NAMALWA (cell line): ENCODE measurements at regions not wholly inside any gene's neighbourhood (a gene's known extent, or its start where the extent isn't known, plus 50 kb on each side); places are given as distances from the start of the nearest gene placed in this dataset.

Source experiments
- DNase-seq: peaks from one replicate; pipeline ENCODE4 v3.0.0-alpha.2; 2015; ENCODE audit warnings: low spot score

GRCh38 chr16:65218348-65218747, 96.5 kb upstream of the CDH11 start:
- no peak for DNase-seq

- DNase-seq: no peak
Observed at GRCh38 chr16:65213866-65214595, 92.2 kb upstream of the CDH11 start.

GRCh38 chr16:65212791-65213190, 90.9 kb upstream of the CDH11 start:
- DNase-seq: no peak

- no peak for DNase-seq
Observed at GRCh38 chr16:65212240-65212639, 90.4 kb upstream of the CDH11 start.

- no peak for DNase-seq
Observed at GRCh38 chr16:65202461-65202860, 80.6 kb upstream of the CDH11 start.

GRCh38 chr16:65201511-65201910, 79.6 kb upstream of the CDH11 start:
- DNase-seq: no peak

- no peak for DNase-seq
Observed at GRCh38 chr16:65200857-65201256, 79.0 kb upstream of the CDH11 start.

- no peak for DNase-seq
Observed at GRCh38 chr16:65200156-65200773, 78.4 kb upstream of the CDH11 start.

- DNase-seq: no peak
Observed at GRCh38 chr16:65196420-65197075, 74.7 kb upstream of the CDH11 start.

GRCh38 chr16:65195998-65196397, 74.1 kb upstream of the CDH11 start:
- DNase-seq: no peak

- no peak for DNase-seq
Observed at GRCh38 chr16:65185241-65185778, 63.4 kb upstream of the CDH11 start.

GRCh38 chr16:65181071-65181561, 59.3 kb upstream of the CDH11 start:
- DNase-seq: no peak

GRCh38 chr16:65178151-65178550, 56.3 kb upstream of the CDH11 start:
- no peak for DNase-seq

- no peak for DNase-seq
Observed at GRCh38 chr16:65176603-65177002, 54.7 kb upstream of the CDH11 start.

GRCh38 chr16:65172356-65172755, 50.5 kb upstream of the CDH11 start:
- DNase-seq: no peak
